CD4-positive, alpha-beta memory T cell (primary cell): ENCODE measurements at regions not wholly inside any gene's neighbourhood (a gene's known extent, or its start where the extent isn't known, plus 50 kb on each side); places are given as distances from the start of the nearest gene placed in this dataset.

Experiments used
- CTCF ChIA-PET: fragments of 350-600 bp; sonication (Branson Sonifier 250); formaldehyde crosslinking; loops from one replicate; lab custom pipeline; 2021; ENCODE audit warnings: inconsistent platforms; ENCODE audit not compliant: partially characterized antibody; lab: Charles Lee
- POLR2A ChIA-PET: fragments of 350-600 bp; sonication (Branson Sonifier 250); formaldehyde crosslinking; loops from one replicate; lab custom pipeline; 2021; ENCODE audit not compliant: partially characterized antibody; lab: Charles Lee
- DNase-seq, 5 donors: peaks; one replicate each; pipeline versions ENCODE4 v3.0.0 to v3.0.0-alpha.2; 2020 to 2022; ENCODE audit warnings: mixed read lengths in 1 of 5
- H3K27ac ChIP-seq: one replicate; pipeline ENCODE4 v1.7.0; 2013; ENCODE audit warnings: low read depth, low read length
- H3K27me3 ChIP-seq: 2 replicates; pipeline ENCODE4 v1.7.0; 2013; ENCODE audit warnings: mild to moderate bottlenecking, low read length, moderate library complexity; ENCODE audit not compliant: insufficient read depth
- H3K36me3 ChIP-seq: 2 replicates; pipeline ENCODE4 v1.7.0; 2013; ENCODE audit warnings: mild to moderate bottlenecking, low read length, moderate library complexity; ENCODE audit not compliant: insufficient read depth
- H3K4me1 ChIP-seq: 2 replicates; pipeline ENCODE4 v1.7.0; 2013; ENCODE audit warnings: mild to moderate bottlenecking, low read length, moderate library complexity; ENCODE audit not compliant: insufficient read depth
- H3K4me3 ChIP-seq, 2 donors: one replicate each; pipeline ENCODE4 v1.7.0; 2013; ENCODE audit warnings: low read length in 2 of 2, mild to moderate bottlenecking in 1 of 2
- H3K9me3 ChIP-seq, 2 donors: one replicate each; pipeline ENCODE4 v1.7.0; 2013; ENCODE audit warnings: low read length in 2 of 2, control low read depth in 1 of 2; ENCODE audit not compliant: control insufficient read depth in 1 of 2
- H3K27ac Mint-ChIP-seq, 7 donors: one replicate each; pipeline ENCODE4 v1.8.0; 2020 to 2021; ENCODE audit warnings: mixed read lengths in 7 of 7, mild to moderate bottlenecking in 6 of 7, inconsistent platforms in 3 of 7, moderate library complexity in 3 of 7
- H3K27me3 Mint-ChIP-seq, 2 donors: one replicate each; pipeline ENCODE4 v1.8.0; 2020 to 2021; ENCODE audit warnings: mixed read lengths in 2 of 2
- H3K36me3 Mint-ChIP-seq, 2 donors: one replicate each; pipeline ENCODE4 v1.8.0; 2020 to 2021; ENCODE audit warnings: mixed read lengths in 2 of 2, inconsistent platforms in 1 of 2, mild to moderate bottlenecking in 1 of 2
- H3K4me1 Mint-ChIP-seq, 4 donors: one replicate each; pipeline ENCODE4 v1.8.0; 2020 to 2021; ENCODE audit warnings: mixed read lengths in 4 of 4, mild to moderate bottlenecking in 1 of 4
- H3K4me3 Mint-ChIP-seq, 8 donors: one replicate each; pipeline ENCODE4 v1.8.0; 2020 to 2021; ENCODE audit warnings: mixed read lengths in 8 of 8, mild to moderate bottlenecking in 7 of 8, moderate library complexity in 6 of 8, inconsistent platforms in 3 of 8
- H3K9me3 Mint-ChIP-seq, 8 donors: one replicate each; pipeline ENCODE4 v1.8.0; 2020 to 2021; ENCODE audit warnings: mixed read lengths in 8 of 8, mild to moderate bottlenecking in 5 of 8, inconsistent platforms in 3 of 8, moderate library complexity in 1 of 8
- intact Hi-C: fragments of 100-400 bp; cut with micrococcal nuclease; formaldehyde crosslinking; loops from one replicate; pipeline ENCODE4 v1.15.1; 2023

GRCh38 chr19:34305221-34306083 is 51.1 kb downstream of the GARRE1 start:
- no peak for DNase-seq
- H3K4me1 ChIP-seq: peaks cover 34% of the 10 kb centered on the region
- H3K36me3 Mint-ChIP-seq: peaks cover 30 to 38% of the 10 kb centered on the region in 2 donors
- no peak overlapping the region for H3K4me3 Mint-ChIP-seq
- H3K9me3 ChIP-seq: no peaks in the 10 kb centered on the region
- no peaks in the 10 kb centered on the region for H3K9me3 Mint-ChIP-seq
- H3K27ac Mint-ChIP-seq: peak overlapping the region in 5 of 7 donors; percentile 32 to 89 (median 65)
- no peaks in the 10 kb centered on the region for H3K27me3 Mint-ChIP-seq
- peaks cover 6% of the 10 kb centered on the region for H3K36me3 ChIP-seq
- peaks cover 32 to 53% (median 43%) of the 10 kb centered on the region in 4 donors for H3K4me1 Mint-ChIP-seq
- H3K27ac ChIP-seq: no peak overlapping the region
- intact Hi-C loops: loop anchor here (5.0 kb wide), 1 partner anchor 33 kb away; no protein-coding TSS in a partner anchor
- H3K27me3 ChIP-seq: no peaks in the 10 kb centered on the region
- no peak overlapping the region for H3K4me3 ChIP-seq
- ChIA-PET CTCF (interaction anchor here (1.1 kb wide), 3 partner anchors 9 to 41 kb away, joined by 3 read pairs; no protein-coding TSS in a partner anchor), POLR2A (interaction anchor here (1.3 kb wide), 1 partner anchor 35 kb away, joined by 4 read pairs; no protein-coding TSS in a partner anchor)

- H3K4me3 Mint-ChIP-seq: no peak overlapping the region
- H3K36me3 ChIP-seq: peaks cover 3% of the 10 kb centered on the region
- no peaks in the 10 kb centered on the region for H3K27me3 Mint-ChIP-seq
- peak overlapping the region; percentile 31 to 94 (median 77) for H3K27ac Mint-ChIP-seq
- no peaks in the 10 kb centered on the region for H3K27me3 ChIP-seq
- no peak overlapping the region for H3K4me3 ChIP-seq
- H3K4me1 ChIP-seq: peaks cover 38% of the 10 kb centered on the region
- POLR2A ChIA-PET: interaction anchor here (1.3 kb wide), 1 partner anchor 36 kb away, joined by 4 read pairs; no protein-coding TSS in a partner anchor
- H3K9me3 Mint-ChIP-seq: no peaks in the 10 kb centered on the region
- no peak overlapping the region for H3K27ac ChIP-seq
- DNase-seq: no peak
- peaks cover 23 to 33% of the 10 kb centered on the region in 2 donors for H3K36me3 Mint-ChIP-seq
- H3K9me3 ChIP-seq: no peaks in the 10 kb centered on the region
- peaks cover 37 to 61% (median 50%) of the 10 kb centered on the region in 4 donors for H3K4me1 Mint-ChIP-seq
- CTCF ChIA-PET: interaction anchor here (1.1 kb wide), 1 partner anchor 40 kb away, joined by 3 read pairs; no protein-coding TSS in a partner anchor
- intact Hi-C loops: loop anchor here (5.0 kb wide), 1 partner anchor 34 kb away; no protein-coding TSS in a partner anchor
Measured at GRCh38 chr19:34306213-34306661, 51.9 kb downstream of the GARRE1 start.

GRCh38 chr19:34306824-34307223 is 52.5 kb downstream of the GARRE1 start:
- Histone ChIP-seq H3K4me3 (no peak overlapping the region), H3K27ac (no peak overlapping the region), H3K9me3 (no peaks in the 10 kb centered on the region), H3K27me3 (no peaks in the 10 kb centered on the region), H3K4me1 (peaks cover 38% of the 10 kb centered on the region), H3K36me3 (peaks cover 3% of the 10 kb centered on the region)
- ChIA-PET CTCF (no interaction called here), POLR2A (no interaction called here)
- intact Hi-C loops: loop anchor here (5.0 kb wide), 1 partner anchor 35 kb away; no protein-coding TSS in a partner anchor
- peaks cover 37 to 62% (median 50%) of the 10 kb centered on the region in 4 donors for H3K4me1 Mint-ChIP-seq
- H3K27me3 Mint-ChIP-seq: no peaks in the 10 kb centered on the region
- no peaks in the 10 kb centered on the region for H3K9me3 Mint-ChIP-seq
- H3K27ac Mint-ChIP-seq: peak overlapping the region; percentile 21 to 94 (median 84)
- peaks cover 23 to 33% of the 10 kb centered on the region in 2 donors for H3K36me3 Mint-ChIP-seq
- peak overlapping the region in 3 of 8 donors; percentile 5 to 46 (median 31) for H3K4me3 Mint-ChIP-seq
- no peak for DNase-seq

DNA sequence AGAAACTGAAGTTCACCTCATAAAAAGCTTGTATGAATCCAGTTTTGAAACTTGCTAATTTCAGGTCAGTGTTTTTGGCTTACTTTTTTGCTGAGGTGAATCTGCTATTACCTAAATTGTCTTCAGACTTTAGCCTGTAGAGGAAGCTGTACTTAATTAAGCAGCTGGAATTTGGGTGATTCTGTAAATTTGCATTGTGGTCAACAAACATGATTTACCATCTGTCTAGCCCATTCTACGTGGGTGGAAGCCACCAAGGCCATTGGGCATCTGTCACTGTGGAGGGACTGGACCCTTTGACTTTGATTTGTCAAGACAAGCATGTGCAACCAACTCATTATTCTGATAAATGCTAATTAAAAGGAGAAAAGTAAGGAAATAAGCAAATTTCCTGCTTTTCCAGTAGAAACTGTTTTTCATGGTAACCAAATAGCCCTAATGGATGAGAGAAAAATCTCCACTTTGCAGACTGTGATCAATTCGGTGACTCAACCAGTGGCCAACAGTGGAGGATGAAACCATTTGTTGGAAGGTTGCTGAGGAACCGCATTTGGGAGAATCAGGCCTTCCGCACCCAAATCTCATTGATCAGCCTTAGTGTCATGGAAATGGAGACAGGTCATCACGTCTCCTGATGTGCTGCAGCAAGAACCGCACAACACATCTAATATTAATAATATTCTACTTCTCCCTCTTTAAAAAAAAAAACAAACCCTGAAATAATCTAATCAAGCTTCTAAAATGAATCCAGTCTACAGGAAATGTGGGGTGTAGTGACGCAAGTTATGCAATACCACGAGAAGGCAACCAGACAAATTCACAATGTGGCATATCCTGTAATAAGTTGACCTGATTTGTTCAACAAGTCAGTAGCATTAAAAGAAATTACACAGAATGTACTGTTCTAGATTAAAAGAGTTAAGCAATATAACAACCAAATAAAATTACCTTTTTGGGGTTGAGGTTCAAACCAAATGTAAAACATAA is 54.3 kb downstream of the GARRE1 start:
- peaks cover 35% of the 10 kb centered on the region for H3K4me1 ChIP-seq
- POLR2A ChIA-PET: interaction anchor here (1.2 to 1.9 kb wide), 4 partner anchors 11 to 57 kb away, joined by 3 to 19 read pairs (median 6); no protein-coding TSS in a partner anchor
- peaks cover 23 to 27% of the 10 kb centered on the region in 2 donors for H3K36me3 Mint-ChIP-seq
- no peaks in the 10 kb centered on the region for H3K27me3 Mint-ChIP-seq
- CTCF ChIA-PET: interaction anchor here (0.7 to 1.9 kb wide), 5 partner anchors 27 to 491 kb away, joined by 3 to 5 read pairs (median 3); no protein-coding TSS in a partner anchor
- H3K9me3 Mint-ChIP-seq: no peaks in the 10 kb centered on the region
- H3K27ac ChIP-seq: peak overlapping the region; percentile 57
- peak; percentile 55 to 82 (median 76) for DNase-seq
- H3K27me3 ChIP-seq: no peaks in the 10 kb centered on the region
- no peak overlapping the region for H3K4me3 ChIP-seq
- peak overlapping the region in 7 of 8 donors; percentile 38 to 80 (median 78) for H3K4me3 Mint-ChIP-seq
- H3K4me1 Mint-ChIP-seq: peaks cover 42 to 69% (median 59%) of the 10 kb centered on the region in 4 donors
- peaks cover 3% of the 10 kb centered on the region for H3K36me3 ChIP-seq
- intact Hi-C loops: loop anchor here (5.0 kb wide), 1 partner anchor 36 kb away; no protein-coding TSS in a partner anchor
- H3K9me3 ChIP-seq: no peaks in the 10 kb centered on the region
- H3K27ac Mint-ChIP-seq: peak overlapping the region; percentile 87 to 99 (median 95)

GRCh38 chr19:34309368-34310138 is 55.2 kb downstream of the GARRE1 start:
- Histone ChIP-seq H3K27me3 (no peaks in the 10 kb centered on the region), H3K4me3 (no peak overlapping the region), H3K9me3 (no peaks in the 10 kb centered on the region), H3K27ac (peak overlapping the region; percentile 50), H3K4me1 (peaks cover 35% of the 10 kb centered on the region), H3K36me3 (peaks cover 3% of the 10 kb centered on the region)
- Mint-ChIP-seq H3K36me3 (peaks cover 23 to 30% of the 10 kb centered on the region in 2 donors), H3K27me3 (no peaks in the 10 kb centered on the region), H3K9me3 (no peaks in the 10 kb centered on the region), H3K4me1 (peaks cover 43 to 72% (median 61%) of the 10 kb centered on the region in 4 donors), H3K27ac (peak overlapping the region; percentile 87 to 99 (median 95)), H3K4me3 (peak overlapping the region in 7 of 8 donors; percentile 38 to 80 (median 78))
- no peak for DNase-seq
- POLR2A ChIA-PET: interaction anchor here (1.8 to 1.9 kb wide), 2 partner anchors 40 to 54 kb away, joined by 7 to 19 read pairs; no protein-coding TSS in a partner anchor
- CTCF ChIA-PET: interaction anchor here (1.9 kb wide), 1 partner anchor 26 kb away, joined by 5 read pairs; no protein-coding TSS in a partner anchor
- intact Hi-C loops: loop anchor here (5.0 kb wide), 1 partner anchor 37 kb away; no protein-coding TSS in a partner anchor
